Thyroid gland (tissue), 4 donors: ENCODE measurements at regions not wholly inside any gene's neighbourhood (a gene's known extent, or its start where the extent isn't known, plus 50 kb on each side); places are given as distances from the start of the nearest gene placed in this dataset.

ENCODE experiments used
- POLR2A ChIP-seq, 2 donors: fragments of 450-650 bp; IDR thresholded peaks; one replicate each; pipeline ENCODE4 v1.6.1; 2017; ENCODE audit warnings: antibody characterized with exemption in 2 of 2, mild to moderate bottlenecking in 2 of 2, moderate library complexity in 1 of 2
- TF ChIP-seq, protein P1 (sequence below), 6 experiments: fragments of 200-600 bp in 3 of 6; fragments of 450-650 bp in 3 of 6; sonication (generic) in 3 of 6; IDR thresholded peaks; one replicate each; pipeline ENCODE4 v1.5.1; 2016 to 2019; ENCODE audit warnings: antibody characterized with exemption in 6 of 6, mild to moderate bottlenecking in 2 of 6, inconsistent platforms in 1 of 6, moderate library complexity in 1 of 6

DNA sequence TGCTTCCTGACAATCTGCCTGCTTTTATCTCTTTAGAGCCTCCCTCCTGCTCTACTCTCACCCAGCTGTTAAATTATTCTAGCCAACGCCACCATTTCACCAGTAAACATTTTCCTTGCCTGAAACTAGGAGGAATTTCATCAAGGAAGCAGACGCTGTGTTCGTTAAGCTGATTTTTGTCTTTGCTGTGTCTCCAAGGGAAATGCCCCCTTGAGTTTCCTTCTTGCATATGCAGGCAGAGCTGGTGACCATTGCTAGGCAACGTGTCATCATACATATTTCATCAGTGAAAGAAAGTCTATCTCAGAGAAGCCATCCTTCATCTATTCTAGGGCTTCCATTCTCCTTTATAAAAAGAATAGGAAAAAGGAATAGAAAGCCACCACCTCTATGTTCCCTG lies 87.0 kb upstream of the ST8SIA2 start:
- TF ChIP-seq, protein P1, sequence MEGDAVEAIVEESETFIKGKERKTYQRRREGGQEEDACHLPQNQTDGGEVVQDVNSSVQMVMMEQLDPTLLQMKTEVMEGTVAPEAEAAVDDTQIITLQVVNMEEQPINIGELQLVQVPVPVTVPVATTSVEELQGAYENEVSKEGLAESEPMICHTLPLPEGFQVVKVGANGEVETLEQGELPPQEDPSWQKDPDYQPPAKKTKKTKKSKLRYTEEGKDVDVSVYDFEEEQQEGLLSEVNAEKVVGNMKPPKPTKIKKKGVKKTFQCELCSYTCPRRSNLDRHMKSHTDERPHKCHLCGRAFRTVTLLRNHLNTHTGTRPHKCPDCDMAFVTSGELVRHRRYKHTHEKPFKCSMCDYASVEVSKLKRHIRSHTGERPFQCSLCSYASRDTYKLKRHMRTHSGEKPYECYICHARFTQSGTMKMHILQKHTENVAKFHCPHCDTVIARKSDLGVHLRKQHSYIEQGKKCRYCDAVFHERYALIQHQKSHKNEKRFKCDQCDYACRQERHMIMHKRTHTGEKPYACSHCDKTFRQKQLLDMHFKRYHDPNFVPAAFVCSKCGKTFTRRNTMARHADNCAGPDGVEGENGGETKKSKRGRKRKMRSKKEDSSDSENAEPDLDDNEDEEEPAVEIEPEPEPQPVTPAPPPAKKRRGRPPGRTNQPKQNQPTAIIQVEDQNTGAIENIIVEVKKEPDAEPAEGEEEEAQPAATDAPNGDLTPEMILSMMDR (IDR thresholded peaks at IDR 0.05), result no peak
- TF ChIP-seq POLR2A (IDR thresholded peaks at IDR 0.05), result no peak
